ENCODE measurements at regions not wholly inside any gene's neighbourhood (a gene's known extent, or its start where the extent isn't known, plus 50 kb on each side); places are given as distances from the start of the nearest gene placed in this dataset.
"Not testable (repeated sequence)": the region's sequence is repeated elsewhere in the genome, so short reads cannot be mapped to it uniquely, and the experiment has no call there.

- no peak for DNase-seq
- Histone ChIP-seq H3K27me3 (no peaks in the 10 kb centered on the region), H3K27ac (no peak overlapping the region), H3K4me1 (no peaks in the 10 kb centered on the region), H3K36me3 (ENCODE audit: low read depth, missing control alignments) (no peaks in the 10 kb centered on the region), H3K4me3 (no peak overlapping the region), H3K9me3 (no peaks in the 10 kb centered on the region)
- TF ChIP-seq CTCF (IDR thresholded peaks at IDR 0.05) (no peak), POLR2A (IDR thresholded peaks at IDR 0.05) (no peak)
- WGBS, 2 donors: 74 to 77% methylated on average over 3 of the region's 3 CpGs
- intact Hi-C loops (cut with DNase I; ENCODE audit: low total_unique reads): no loop called here
Measured at GRCh38 chr6:80489911-80490635, 383.6 kb downstream of the BCKDHB start.

- Histone ChIP-seq H3K4me3 (no peak overlapping the region), H3K27ac (no peak overlapping the region), H3K4me1 (no peaks in the 10 kb centered on the region), H3K36me3 (ENCODE audit: low read depth, missing control alignments) (no peaks in the 10 kb centered on the region), H3K27me3 (no peaks in the 10 kb centered on the region), H3K9me3 (no peaks in the 10 kb centered on the region)
- DNase-seq: no peak
- intact Hi-C loops (cut with DNase I; ENCODE audit: low total_unique reads): no loop called here
- 68 to 69% methylated on average over 2 of the region's 2 CpGs for WGBS, 2 donors
- TF ChIP-seq POLR2A (IDR thresholded peaks at IDR 0.05): no peak
- no peak for TF ChIP-seq CTCF (IDR thresholded peaks at IDR 0.05)
Measured at GRCh38 chr6:80488190-80488589, 381.7 kb downstream of the BCKDHB start.

GRCh38 chr6:80485494-80485893, 379.0 kb downstream of the BCKDHB start:
- H3K27me3 ChIP-seq; H3K9me3 ChIP-seq; intact Hi-C loops (cut with DNase I; ENCODE audit: low total_unique reads); H3K4me1 ChIP-seq; DNase-seq; H3K36me3 ChIP-seq (ENCODE audit: low read depth, missing control alignments); H3K4me3 ChIP-seq; H3K27ac ChIP-seq: not testable (repeated sequence)
- 96 to 97% methylated on average over 12 of the region's 12 CpGs for WGBS, 2 donors

DNA sequence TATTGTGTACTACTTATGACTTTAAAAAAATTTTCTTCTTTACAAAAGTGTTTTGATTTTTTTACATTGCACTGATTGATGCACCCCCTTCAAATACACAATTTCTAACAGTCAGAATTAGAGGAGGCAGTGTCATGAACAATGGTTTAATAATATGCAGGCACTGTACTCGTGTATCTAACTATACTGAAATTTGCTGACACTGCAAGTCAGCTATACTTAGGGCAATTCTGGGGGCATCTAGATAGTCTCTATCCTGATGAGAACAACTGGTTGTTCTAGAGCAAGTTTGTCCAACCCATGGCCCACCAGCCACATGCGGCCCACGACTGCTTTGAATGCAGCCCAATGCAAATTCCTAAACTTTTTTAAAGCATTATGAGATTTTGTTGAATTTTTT, 375.6 kb downstream of the BCKDHB start:
- H3K27me3 ChIP-seq: no peaks in the 10 kb centered on the region
- TF ChIP-seq POLR2A (IDR thresholded peaks at IDR 0.05) (no peak), CTCF (IDR thresholded peaks at IDR 0.05) (no peak)
- no peak overlapping the region for H3K27ac ChIP-seq
- WGBS, 2 donors: 91 to 93% methylated on average over 3 of the region's 3 CpGs
- H3K4me1 ChIP-seq: no peaks in the 10 kb centered on the region
- H3K9me3 ChIP-seq: no peaks in the 10 kb centered on the region
- no peak for DNase-seq
- H3K4me3 ChIP-seq: no peak overlapping the region
- intact Hi-C loops (cut with DNase I; ENCODE audit: low total_unique reads): no loop called here
- no peaks in the 10 kb centered on the region for H3K36me3 ChIP-seq (ENCODE audit: low read depth, missing control alignments)

DNA sequence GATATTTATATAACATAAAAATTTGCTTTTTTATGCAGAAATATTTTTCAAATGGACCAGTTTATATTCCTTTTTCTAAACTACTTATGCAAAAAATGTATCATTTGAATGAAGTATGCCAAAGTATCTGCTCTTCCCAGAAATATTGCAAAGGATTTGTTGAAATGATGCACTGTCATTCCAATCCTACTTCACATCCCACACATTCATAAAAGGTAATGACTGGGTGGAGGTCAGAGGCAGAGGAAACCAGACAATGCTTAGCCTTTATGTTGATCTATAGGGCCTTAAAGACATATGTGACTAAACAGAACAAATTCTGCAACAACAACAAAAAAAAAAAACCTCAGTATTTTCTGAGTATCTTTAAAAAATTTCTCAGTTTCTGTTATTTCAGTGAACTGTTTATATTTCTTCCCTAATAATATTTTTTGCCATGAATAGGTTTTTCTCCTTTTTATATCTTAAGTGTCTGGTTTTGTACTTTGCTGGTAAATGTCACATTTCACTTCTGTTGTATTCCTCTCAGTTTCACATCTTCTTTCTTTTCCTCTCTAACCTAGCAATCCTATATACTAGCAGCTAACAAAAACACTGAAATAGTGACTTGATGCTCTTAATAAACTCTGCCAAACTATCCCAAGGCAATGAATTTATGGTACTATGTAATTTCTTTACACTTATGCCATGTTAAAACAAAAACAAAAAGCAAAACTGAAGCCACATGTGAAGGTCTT, 374.1 kb downstream of the BCKDHB start:
- Histone ChIP-seq H3K27me3 (no peaks in the 10 kb centered on the region), H3K4me1 (no peaks in the 10 kb centered on the region), H3K9me3 (no peaks in the 10 kb centered on the region), H3K27ac (no peak overlapping the region), H3K4me3 (no peak overlapping the region), H3K36me3 (ENCODE audit: low read depth, missing control alignments) (no peaks in the 10 kb centered on the region)
- no peak for DNase-seq
- intact Hi-C loops (cut with DNase I; ENCODE audit: low total_unique reads): no loop called here
- TF ChIP-seq POLR2A (IDR thresholded peaks at IDR 0.05) (no peak), CTCF (IDR thresholded peaks at IDR 0.05) (no peak)

Data from testis (tissue), 2 donors.